RPMI8226 (cell line): ENCODE measurements at regions not wholly inside any gene's neighbourhood (a gene's known extent, or its start where the extent isn't known, plus 50 kb on each side); places are given as distances from the start of the nearest gene placed in this dataset.
A peak's percentile ranks its signal among the peaks of the same experiment; 100 is the strongest.

Source experiments
- DNase-seq: peaks from one replicate; pipeline ENCODE4 v3.0.0-alpha.2; 2015

DNA sequence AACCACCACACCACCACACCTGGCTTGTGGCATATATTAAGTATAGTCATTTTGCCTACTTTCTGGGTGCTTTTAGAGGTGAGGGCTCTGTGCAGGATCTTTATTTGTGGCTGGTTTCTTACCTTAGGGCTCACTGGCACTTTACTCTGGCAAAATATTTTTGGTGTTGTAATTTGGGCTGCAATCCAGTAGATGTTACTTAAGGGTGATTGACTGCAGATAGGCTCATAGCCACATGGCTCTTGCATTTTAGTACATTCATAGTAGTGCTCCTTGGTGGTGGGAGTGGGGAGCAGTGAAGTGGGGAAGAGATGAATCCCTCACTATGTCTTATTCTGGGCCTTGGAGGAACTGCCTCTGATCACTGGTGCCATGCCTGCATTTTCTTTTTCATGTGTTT lies 376.1 kb upstream of the GRIN3A start:
- DNase-seq, result no peak

GRCh38 chr9:102113191-102113590 lies 374.7 kb upstream of the GRIN3A start:
- no peak for DNase-seq

DNA sequence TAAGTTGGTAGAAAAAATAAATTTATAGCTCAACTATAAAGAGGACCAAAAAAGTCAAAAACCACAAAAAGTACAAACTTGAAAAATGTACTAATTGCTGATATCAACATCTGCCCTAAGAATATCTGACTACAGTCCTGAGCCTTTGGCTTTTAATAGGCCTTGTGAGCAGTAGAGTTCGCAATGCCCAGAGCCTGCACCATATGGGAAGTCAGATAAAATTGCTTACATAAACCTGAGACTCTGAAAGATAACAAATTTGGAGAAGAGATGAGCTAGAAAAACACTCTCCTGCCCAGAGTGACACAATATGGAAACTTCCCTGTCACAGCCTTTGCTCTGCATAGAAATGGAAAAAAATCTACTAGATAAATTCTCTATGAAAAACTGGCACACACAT lies 368.0 kb upstream of the GRIN3A start:
- DNase-seq, result no peak

DNA sequence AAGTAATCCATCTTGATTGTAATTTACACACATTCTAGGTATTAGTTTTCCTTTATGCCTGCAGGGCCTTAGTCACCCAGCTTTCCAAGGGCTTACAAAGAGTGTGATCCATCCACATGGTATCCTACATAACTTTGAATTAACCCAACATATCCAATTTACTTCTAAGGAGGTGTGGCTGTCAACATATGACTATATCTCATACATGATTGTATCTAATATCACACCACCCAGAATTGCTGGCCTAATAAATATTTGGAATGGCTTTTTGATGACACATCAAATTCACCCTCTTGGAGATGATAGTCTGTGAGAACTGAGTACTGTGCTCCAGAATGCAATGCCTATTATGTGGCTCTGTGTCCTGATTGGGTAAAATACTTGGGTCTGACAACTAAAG lies 363.3 kb upstream of the GRIN3A start:
- no peak for DNase-seq

- no peak for DNase-seq
These were observed 348.7 kb upstream of the GRIN3A start for GRCh38 chr9:102087141-102087540.

DNA sequence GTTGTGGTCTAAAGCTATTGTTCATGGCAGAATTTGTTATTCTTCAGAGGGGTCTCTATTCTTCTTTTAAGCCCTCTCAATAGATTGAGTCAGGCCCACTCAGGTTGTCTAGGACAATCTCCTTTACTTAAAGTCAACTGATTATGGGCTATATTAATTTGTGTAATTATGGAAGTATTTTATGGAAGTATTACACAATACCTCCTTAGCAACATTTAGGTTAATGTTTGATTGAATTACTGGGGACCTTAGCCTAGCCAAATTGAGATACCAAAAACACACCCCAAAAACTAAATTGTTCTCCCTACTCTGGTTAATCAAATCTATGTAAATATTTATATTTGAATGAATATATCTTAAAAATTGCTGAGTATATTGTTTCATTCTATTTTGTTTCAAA lies 347.1 kb upstream of the GRIN3A start:
- DNase-seq, result no peak

- DNase-seq, result no peak
These were observed 333.8 kb upstream of the GRIN3A start for GRCh38 chr9:102072059-102072764.

GRCh38 chr9:102069969-102070368 lies 331.5 kb upstream of the GRIN3A start:
- no peak for DNase-seq

DNA sequence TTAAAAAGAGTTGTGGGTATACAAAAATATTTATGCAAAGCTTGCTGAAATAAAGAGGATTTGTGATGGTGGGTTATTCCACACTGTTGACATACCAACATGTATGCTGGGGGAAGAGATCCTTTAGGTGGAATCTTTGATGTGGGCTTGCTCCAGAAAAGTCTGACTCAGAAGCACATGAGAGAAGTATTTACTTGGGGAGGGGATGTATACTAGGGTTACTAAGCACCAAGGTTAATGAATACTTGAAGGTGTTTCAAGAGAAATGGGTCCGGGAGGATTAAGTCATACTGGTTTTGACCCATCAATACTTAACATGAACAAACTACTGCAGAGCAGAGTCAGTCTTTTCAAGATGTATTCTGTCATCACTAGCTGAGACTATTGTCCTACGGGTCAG lies 316.4 kb upstream of the GRIN3A start:
- no peak for DNase-seq

DNA sequence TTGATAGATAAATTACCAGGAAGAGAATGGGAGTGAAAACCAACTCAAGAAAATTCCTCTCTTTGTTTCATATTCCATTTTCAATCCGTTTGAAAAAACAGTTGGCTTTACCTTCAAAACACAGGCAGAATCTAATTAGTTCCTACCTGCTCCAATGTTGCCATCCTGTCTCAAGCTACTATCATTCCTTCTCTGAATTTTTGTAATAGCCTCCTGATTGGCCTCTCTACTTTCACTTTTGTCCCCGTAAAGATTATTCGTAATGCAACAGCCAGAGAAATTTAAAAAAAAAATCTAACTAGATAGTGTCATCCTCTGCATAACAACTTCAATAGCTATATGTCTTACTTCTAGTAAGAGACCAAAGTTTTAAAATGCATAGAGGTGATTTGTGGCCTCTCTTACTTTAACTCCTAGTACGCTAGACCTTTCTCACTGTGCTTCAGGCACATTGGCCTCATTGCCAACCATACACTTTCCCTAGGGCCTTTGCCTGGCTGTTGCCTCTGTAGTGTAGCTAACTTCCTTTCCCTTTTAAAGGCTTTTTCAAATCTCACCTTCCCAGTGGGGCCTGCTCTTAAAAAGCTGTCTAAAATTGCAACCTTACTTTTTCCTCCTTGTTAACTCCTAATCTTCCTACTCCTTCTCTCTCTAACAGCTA lies 311.3 kb upstream of the GRIN3A start:
- DNase-seq, result no peak

DNA sequence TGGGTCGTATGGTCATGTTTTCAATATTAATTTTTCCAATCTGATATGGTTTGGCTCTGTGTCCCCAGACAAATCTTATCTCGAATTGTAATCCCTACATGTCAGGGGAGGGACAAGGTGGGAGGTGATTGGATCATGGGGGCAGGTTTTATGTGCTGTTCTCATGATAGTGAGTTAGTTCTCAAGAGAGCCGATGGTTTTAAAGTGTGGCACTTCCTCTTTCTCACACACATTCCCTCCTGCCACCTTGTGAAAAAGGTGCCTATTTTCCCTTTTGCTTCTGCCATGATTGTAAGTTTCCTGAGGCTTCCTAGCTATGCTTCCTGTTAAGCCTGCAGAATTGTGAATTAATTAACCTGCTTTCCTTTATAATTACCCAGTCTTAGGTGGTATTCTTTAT lies 309.1 kb upstream of the GRIN3A start:
- no peak for DNase-seq

GRCh38 chr9:102044133-102044532 lies 305.7 kb upstream of the GRIN3A start:
- no peak for DNase-seq

DNA sequence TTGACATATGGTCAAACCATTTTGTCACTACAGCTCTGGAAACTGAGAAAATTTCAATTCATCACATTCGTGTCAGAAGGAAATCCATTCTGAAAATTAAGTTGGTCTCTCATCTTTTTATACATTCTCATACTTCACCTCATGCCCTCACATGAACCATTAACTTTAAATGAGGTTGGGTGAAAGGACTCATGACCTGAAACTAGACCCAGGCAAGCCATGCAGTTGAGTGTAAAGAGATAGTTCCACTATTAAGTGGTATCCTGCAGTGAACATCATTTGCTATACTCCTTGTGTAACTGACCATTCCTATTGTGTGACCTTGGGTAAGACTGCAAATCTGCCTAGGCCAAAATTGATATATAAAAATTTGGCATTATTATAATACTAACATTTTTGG lies 299.6 kb upstream of the GRIN3A start:
- no peak for DNase-seq

DNA sequence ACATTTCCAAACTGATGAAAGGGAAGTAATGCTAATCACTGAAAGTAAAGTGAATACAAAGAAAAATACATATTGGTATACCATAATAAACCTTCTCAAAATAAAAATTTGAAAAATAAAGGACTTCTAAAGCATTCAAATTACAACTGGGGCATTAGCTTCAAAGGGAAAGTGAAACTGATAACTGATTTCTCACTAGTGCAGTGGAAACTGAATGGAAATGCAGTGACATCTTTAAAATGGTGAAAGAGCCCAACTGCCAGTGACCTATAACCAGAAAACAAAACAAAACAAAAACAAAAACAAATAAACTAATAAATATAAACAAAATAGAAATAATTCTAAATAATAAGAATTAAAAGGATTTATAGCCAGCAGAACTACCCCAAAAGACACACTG lies 297.5 kb upstream of the GRIN3A start:
- DNase-seq, result no peak

DNA sequence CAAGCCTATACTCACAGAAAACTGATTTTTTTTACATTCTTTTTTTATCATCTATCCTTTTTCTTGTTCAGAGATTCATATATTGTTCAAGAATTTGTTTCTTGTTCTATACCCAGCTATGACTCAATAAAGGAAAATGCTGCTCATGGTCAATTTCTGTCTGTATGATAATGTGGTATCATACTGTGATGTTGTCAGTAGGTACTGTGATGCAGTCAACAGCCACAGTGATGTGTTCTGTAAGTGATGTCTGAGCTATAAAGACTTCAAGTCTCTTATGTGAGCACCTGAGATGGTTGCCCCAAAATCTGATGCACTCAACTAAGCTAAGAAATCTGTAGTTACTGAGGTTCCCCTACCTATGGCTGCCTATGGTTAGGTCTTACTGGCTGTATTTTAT lies 294.2 kb upstream of the GRIN3A start:
- no peak for DNase-seq

DNA sequence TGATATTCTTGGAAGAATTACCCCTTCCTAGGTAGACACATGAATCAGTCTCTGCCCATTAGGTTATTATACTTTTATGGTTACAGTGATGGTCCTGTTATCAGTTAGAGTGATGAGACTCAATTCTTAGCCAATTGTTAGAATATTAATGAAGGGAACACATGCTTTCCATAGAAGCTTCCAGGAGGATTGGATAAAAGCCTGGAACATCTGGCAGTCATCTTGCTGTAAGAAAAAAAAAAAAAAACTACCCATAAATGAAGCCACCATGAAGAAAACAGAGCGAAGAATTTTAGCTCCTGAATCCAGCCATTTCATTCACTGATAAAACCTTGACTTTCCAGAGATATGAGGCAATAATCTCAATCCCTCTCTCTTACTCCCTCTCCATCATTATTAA lies 262.5 kb upstream of the GRIN3A start:
- DNase-seq, result no peak

GRCh38 chr9:101999441-101999840 lies 261.0 kb upstream of the GRIN3A start:
- DNase-seq, result no peak

GRCh38 chr9:101995231-101995630 lies 256.8 kb upstream of the GRIN3A start:
- DNase-seq, result no peak

DNA sequence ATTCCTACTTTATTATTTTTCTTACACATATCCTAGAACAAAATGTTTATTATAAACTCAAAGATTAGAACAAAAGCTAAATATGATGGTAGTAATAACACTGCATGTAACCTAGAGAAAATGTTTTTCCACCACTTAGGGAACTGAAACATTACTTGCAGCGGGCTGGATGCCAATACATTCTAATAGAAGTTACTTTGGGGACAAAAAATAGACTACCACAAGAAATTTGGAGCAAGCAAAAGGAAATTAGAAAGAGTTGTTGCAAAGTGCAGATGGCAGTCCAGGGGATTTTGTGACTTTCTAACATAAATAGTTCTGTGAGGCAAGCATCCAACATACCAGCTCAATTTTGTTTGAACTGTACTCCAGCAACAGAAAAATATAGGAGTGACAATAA lies 255.3 kb upstream of the GRIN3A start:
- peak; percentile 70 for DNase-seq

DNA sequence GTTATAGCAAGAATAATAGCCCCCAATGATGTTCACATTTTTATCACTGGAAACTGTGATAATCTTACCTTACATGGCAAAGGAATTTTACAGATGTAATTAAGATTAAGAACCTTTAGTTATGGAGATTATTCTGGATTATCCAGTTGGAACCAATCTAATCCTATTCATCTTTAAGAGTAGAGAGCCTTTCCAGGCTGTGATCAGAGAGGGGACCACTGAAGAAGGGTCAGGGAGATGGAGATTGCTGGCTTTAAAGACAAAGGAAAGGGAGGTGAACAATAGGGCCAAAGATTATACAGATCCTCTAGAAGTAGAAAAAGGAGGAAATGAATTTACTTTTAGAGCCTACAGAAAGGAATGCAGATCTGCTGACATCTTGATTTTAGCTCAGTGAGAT lies 253.5 kb upstream of the GRIN3A start:
- no peak for DNase-seq

- DNase-seq, result peak; percentile 11
These were observed 239.3 kb upstream of the GRIN3A start for GRCh38 chr9:101977614-101978210.

DNA sequence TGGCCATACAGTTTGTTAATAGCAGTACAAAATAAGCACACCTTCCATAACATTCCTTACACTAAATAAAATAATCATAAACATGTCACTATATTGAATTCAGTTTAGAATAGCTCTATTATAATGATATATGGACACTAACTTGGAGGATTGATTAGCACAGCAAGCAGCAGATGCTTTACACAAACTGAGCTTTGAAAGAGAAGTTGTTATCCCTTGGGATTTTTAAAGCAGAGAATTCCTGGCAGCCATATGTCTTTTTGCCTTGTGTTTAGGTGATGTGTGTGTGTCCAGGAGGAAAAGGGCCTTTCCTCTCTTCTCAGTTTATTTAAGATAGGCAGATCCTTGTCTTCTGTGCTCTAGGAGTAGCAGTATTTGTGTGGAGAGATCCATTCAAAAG lies 232.2 kb upstream of the GRIN3A start:
- no peak for DNase-seq

- DNase-seq, result no peak
These were observed 229.9 kb upstream of the GRIN3A start for GRCh38 chr9:101968392-101968791.

- no peak for DNase-seq
These were observed 228.2 kb upstream of the GRIN3A start for GRCh38 chr9:101966691-101967090.

GRCh38 chr9:101957705-101958104 lies 219.3 kb upstream of the GRIN3A start:
- DNase-seq, result no peak
